ENCODE measurements at regions not wholly inside any gene's neighbourhood (a gene's known extent, or its start where the extent isn't known, plus 50 kb on each side); places are given as distances from the start of the nearest gene placed in this dataset.

GRCh38 chr2:172230889-172231401 lies 128.2 kb upstream of the DLX2 start:
- no peak for DNase-seq (ENCODE audit: low read depth in 2 of 2)

DNA sequence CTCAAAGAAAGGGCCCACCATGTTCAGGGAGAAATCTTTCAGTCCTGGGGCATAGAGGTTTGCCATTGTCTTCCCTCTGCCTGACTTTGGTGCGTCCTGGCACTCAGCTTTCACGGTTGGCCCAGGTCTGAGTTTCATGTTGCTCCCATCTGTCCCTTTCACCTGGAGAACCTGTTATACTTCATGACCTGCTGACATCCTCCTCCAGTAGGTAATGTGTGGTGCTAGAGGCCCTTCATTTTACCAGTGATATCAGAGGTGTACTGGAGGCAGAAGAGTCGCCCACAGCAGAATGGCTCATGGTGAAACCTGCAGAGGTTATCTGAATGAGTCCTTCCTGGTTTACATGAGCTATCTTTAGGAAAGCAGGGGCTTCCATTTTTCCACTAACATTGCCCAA lies 128.8 kb upstream of the DLX2 start:
- DNase-seq (ENCODE audit: low read depth in 2 of 2), result no peak

DNA sequence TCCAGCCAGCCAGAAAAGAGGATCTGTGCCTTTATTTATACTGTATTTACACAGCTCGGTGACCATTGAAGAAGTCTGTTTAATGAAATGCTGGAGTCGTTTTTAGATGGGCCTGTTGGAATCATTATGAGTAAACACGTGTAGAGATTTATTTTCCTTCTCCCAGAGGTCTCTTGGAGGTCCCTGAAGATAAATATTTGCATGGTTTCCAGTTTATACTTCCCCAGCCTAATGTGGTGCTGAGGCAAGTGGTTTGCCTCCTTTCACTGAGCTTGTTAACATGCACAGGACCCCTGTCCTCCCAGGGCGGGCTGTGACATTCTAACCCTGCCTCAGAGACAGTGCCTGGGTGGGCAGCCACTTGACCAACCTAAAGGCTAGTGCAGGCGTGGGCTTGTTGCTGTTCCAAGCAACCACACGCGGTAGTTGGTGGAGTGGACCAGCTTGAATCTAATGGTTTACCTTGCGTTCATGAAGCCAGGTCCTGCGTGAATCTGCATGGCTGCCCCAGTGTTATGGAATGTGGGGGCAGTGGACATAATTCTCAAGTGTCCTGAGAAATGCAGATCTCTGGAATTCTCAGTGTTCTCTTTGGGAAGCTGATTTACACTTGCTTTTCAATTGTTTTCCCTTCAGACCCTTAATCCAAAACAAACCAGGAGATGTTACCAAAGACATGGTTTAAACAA lies 130.2 kb upstream of the DLX2 start:
- no peak for DNase-seq (ENCODE audit: low read depth in 2 of 2)

- DNase-seq (ENCODE audit: low read depth in 2 of 2), result no peak
Observed at GRCh38 chr2:172233987-172234715, 131.5 kb upstream of the DLX2 start.

DNA sequence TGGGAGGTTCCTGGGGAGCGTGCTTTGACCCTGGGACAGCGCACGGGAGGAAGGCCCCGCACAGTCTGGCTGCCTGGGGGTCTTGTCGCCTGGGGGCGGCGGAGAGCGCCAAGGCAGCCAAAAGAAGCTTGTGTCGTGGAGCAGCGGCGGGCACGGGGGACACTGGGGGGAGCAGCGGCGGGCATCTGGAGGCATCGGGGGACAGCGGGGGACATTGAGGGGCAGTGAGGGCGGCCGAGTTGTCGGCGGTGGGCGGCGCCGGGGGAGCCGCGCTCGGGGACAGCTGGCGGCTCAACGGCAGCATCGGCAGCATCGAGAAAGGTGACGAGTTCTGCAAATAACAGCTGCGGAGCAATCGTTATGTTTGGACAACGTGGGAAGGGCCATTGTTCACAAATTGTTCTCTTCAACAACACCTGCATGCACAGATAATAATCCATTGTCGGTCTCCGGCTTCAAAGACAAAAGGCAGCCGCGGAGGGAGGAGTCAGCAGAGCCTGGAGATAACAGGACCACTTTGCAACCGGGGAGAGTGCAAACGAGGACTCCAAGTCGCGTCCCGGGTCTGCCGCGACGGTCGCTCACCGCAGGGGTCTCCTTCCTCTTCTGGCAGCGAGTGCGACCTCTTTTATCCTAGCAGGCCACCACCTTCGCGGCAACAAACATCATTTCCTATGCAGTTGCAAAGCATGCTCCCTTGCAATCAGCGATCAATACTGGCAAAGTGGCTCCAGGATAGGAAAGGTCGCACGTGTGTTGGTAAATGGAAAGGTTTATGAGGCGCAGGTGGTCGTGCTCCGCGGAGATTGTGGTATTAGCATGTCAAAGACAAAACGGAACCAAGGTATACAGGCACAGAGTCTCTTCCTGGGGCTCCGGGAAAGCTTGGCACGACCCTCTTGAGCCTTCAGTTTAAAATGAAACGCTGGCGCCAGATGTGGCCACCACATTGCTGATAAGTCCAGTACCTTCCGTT lies 132.3 kb upstream of the DLX2 start:
- DNase-seq (ENCODE audit: low read depth in 2 of 2), result no peak

DNA sequence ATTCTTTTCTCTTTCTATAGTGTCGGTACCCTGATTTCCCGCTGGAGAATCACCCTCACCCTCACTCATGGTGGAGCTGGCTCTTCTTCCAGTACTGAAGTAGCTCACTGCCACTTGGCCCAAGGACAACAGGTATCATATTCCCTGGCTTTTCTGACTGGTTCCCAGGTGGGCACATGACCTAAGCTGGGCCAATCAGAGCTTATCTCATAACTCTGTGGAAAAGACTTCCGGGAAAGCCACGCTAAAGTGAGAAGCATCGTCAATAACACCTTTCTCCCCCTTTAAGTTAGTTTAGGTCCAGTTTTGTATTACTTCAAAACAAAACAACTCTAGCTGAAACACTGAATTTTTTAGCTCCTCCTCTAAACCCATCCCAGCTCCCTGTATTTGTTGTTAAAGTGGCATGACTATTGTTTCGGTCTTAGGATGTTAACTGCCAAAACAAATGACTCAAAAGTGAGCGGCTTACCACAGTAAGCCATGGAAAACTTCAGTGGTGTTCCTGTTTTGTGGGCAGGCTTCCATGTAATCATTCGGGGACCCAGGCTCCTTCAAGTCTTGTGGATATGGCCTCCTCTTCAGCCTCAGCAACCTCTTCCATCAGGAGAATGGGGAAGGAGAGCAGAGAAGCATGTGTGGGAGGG lies 137.4 kb upstream of the DLX2 start:
- DNase-seq (ENCODE audit: low read depth in 2 of 2), result no peak

DNA sequence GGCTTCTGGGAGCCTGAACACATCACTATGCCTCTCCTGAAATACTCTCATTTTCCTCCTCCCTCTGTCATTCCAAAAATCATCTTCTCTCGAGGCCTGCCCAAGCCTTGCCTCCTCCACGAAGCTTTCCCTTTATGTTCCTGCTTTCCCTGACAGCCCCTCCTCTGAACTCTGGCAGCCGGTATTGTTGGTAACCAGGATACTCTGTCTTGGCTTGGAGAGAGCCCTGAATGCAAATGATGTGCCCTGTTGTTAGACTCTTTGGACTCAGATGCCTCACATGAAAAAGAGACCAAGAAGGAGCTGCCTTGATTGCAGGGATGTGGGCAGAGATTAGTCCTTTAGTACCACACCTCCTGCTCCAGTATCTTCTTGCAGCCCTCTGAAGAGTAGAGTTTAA lies 138.5 kb upstream of the DLX2 start:
- no peak for DNase-seq (ENCODE audit: low read depth in 2 of 2)

DNA sequence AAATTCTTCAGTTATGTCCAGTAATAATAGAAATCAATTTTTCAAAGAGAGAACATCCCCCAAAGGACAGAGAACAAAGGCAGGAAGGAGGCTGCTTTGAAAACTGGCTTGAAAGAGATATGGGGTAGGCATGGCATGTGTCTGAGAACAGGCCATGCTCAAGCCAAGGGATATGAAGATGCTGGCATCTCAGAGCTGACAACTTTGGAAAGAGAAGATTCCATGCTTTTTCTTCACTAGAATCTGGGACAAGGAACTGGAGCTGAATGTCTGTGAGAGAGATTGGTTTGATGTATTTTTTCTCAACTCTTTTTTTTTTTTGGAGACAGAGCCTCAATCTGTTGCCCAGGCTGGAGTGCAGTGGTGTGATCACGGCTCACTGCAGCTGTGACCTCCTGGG lies 139.8 kb upstream of the DLX2 start:
- DNase-seq (ENCODE audit: low read depth in 2 of 2), result no peak

GRCh38 chr2:172242961-172243360 lies 140.3 kb upstream of the DLX2 start:
- DNase-seq (ENCODE audit: low read depth in 2 of 2), result no peak

DNA sequence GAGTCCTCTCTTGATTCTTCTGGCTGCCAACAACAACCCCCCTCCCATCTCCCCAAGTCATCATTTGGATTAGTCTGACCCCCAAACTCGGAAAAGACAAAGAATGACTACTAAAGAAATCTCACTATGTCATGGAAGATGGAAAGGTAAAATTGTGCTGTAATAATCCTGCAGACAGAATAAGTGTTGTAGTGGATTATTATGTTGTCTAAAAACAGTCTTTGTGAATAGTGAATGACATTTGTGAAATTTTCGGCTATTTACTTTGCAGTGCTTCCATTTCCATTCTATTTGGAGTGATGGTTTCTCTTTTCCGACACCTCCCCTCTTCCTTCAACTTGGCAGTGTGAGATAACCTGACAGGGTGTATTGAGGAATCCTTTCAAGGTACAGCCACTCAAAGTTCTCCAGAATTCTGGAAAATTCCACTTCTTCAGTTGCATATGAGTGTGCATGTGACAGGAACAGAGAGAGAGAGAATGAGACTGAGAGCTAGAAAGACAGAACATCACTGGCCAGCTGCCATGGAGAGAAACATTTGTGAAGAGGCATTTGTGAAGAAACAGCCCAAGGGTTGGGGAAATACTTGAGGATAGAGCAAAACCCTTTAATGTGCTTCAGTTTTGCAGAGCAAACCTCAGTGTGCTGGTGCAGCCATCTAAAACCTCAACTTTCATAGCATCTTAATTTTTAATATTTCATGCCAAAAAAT lies 141.9 kb upstream of the DLX2 start:
- DNase-seq (ENCODE audit: low read depth in 2 of 2), result no peak

- DNase-seq (ENCODE audit: low read depth in 2 of 2), result no peak
Observed at GRCh38 chr2:172246649-172247048, 143.9 kb upstream of the DLX2 start.

DNA sequence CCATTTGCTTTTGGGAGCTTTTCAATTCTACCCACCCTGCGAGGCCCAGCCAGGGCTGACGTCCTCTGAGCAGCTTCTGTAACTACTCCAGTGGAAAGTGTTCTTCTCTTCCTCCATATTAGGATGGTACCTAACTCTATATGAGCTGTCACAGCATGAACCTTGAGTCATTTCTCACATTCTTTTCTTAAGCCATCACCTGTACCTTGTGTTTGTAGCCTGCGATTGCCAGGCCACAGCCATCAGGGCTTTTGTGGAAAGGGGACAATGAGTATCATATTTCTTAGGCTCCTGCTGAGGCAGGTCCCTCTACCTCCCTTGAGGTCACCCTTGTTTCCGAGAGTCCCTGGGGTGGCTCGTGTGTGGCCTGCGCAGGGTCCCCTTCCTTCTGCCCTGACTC lies 144.5 kb upstream of the DLX2 start:
- DNase-seq (ENCODE audit: low read depth in 2 of 2), result no peak

DNA sequence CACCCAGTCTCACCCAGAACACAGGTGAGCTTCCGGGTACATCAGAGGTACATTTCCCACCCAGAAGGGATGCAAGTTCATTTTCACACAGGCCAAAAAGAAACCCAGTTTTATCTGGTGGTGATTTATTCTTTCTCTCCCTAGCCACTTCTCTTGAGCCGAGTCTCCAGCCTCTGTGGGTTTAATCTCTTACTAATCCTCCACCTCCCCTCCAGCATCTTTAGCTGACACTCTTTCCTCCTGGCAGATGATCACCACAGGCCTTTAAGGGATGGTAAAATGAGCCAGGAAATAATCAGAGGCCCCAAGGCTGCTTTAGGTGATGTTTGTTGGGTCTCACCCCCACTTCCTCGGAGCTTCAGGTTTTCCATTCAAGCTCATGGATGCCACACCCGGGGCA lies 145.7 kb upstream of the DLX2 start:
- no peak for DNase-seq (ENCODE audit: low read depth in 2 of 2)

DNA sequence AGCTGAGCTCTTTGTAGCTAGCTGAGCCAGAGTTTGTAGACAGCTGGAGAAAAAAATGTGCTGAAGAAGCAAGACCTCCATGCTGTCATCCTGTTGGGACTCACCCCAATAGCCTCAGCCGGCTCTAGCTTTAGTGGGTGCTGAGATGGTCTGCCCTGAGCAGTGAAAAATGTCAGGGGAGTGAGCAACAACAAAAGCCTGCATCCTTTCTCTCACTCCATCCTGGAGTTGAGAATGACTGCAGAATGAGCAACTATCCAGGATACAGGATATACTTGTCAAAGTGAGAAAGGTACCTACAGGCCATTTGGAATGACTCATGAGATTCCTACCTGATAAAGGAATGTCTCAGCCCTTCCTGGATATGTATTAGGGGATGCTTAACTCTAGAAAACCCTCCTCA lies 146.1 kb upstream of the DLX2 start:
- no peak for DNase-seq (ENCODE audit: low read depth in 2 of 2)

DNA sequence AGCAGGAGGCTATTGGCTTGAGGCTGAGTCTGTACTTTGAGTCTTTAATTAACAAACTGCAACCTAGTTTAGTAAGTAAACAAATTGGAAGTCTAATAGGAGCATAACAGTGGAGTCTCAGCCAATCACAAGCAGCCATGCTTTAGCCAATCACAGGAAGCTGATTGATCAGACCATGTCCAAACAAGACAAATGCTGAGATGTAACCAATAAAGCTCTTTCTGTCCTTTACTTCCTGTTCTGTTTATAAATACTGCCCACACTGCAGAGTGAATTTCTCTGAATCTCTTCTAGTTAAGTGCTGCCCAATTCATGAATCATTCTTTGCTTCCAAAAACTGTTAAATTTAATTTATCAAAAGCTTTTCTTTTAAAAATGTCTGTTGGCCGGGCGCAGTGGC lies 146.6 kb upstream of the DLX2 start:
- no peak for DNase-seq (ENCODE audit: low read depth in 2 of 2)

DNA sequence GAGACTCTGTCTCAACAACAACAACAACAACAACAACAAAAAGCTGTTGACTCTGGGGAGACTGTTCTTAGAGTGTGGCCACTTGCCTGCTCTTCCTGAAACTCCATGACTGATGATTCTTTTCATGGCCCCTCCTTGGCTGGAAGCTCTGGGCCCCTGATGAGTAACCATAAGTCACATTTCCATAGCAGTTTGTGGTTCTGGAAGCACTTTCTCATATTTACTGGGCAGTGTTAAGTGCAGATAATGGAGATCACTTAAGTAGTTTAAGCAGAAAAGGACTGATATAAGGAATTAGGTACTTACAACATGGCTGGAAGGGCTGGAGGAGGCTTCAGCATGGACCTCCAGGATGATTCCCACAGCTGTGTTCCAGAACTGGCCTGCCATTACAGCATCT lies 147.3 kb upstream of the DLX2 start:
- DNase-seq (ENCODE audit: low read depth in 2 of 2), result no peak

DNA sequence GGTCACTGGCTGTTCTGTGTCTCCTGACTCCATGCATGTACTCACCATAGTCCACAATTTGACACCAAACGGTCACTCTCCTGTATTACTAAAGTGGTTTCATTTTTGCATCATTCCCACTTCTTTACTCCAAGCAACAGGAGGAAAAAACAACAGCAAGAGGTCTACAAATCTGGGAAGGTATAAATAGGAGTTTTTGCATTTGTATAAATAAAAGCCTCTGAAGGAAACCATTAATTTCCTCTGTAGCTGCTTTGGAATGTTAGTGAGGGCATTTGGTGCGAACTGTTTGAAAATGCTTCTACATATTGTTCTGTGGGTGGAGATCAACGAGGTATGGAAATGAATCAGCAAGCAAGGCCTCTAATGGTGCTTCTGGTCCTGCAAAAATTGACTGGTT lies 148.5 kb upstream of the DLX2 start:
- DNase-seq (ENCODE audit: low read depth in 2 of 2), result no peak

GRCh38 chr2:172252154-172252553 lies 149.5 kb upstream of the DLX2 start:
- DNase-seq (ENCODE audit: low read depth in 2 of 2), result no peak

GRCh38 chr2:172253190-172254052 lies 150.7 kb upstream of the DLX2 start:
- peak; percentile 44 to 69 for DNase-seq (ENCODE audit: low read depth in 2 of 2)

DNA sequence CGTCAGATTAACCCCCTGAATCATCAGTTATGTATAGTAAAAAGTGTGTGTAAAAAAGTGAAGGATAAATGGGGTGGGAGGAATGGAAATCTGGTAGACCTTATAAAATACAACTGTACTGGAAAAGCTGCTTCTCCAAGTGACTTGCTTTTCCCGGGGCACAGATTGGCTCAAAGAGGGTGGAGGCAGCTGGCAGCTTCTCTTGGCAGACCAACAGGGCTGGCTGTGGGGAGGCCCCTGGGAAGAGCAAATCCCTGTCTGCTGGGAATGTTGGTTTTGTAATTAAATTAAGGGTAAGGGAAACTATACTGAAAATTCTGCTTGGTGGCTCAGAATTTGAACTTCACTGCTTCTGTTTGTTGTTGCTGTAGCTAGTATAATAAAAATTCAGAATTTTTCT lies 154.2 kb upstream of the DLX2 start:
- DNase-seq (ENCODE audit: low read depth in 2 of 2), result no peak
